GM19372 (cell line): ENCODE measurements at regions not wholly inside any gene's neighbourhood (a gene's known extent, or its start where the extent isn't known, plus 50 kb on each side); places are given as distances from the start of the nearest gene placed in this dataset.
"Not testable (repeated sequence)": the region's sequence is repeated elsewhere in the genome, so short reads cannot be mapped to it uniquely, and the experiment has no call there.

Experiments used
- ATAC-seq: cut with Tn5 transposase; IDR thresholded peaks from one replicate; pipeline ENCODE4 v1.9.1; 2021; ENCODE audit warnings: mild to moderate bottlenecking, low read depth, moderate library complexity; ENCODE audit not compliant: unreplicated experiment

- not testable (repeated sequence) for ATAC-seq
Observed at GRCh38 chr2:90253306-90253705, 1561.8 kb downstream of the RPIA start.

GRCh38 chr2:90266888-90267287, 1575.4 kb downstream of the RPIA start:
- ATAC-seq: not testable (repeated sequence)

- not testable (repeated sequence) for ATAC-seq
Observed at GRCh38 chr2:90287751-90288150, 1596.3 kb downstream of the RPIA start.

- ATAC-seq: not testable (repeated sequence)
Observed at GRCh38 chr2:90288396-90288795, 1596.9 kb downstream of the RPIA start.

GRCh38 chr2:90289291-90289980, 1598.0 kb downstream of the RPIA start:
- ATAC-seq: not testable (repeated sequence)

- not testable (repeated sequence) for ATAC-seq
Observed at GRCh38 chr2:90290701-90291100, 1599.2 kb downstream of the RPIA start.

GRCh38 chr2:90291168-90291883, 1599.9 kb downstream of the RPIA start:
- ATAC-seq: not testable (repeated sequence)

- not testable (repeated sequence) for ATAC-seq
Observed at GRCh38 chr2:90291934-90292333, 1600.5 kb downstream of the RPIA start.

- not testable (repeated sequence) for ATAC-seq
Observed at GRCh38 chr2:90292451-90292850, 1601.0 kb downstream of the RPIA start.

- ATAC-seq: not testable (repeated sequence)
Observed at GRCh38 chr2:90293224-90293623, 1601.8 kb downstream of the RPIA start.

- not testable (repeated sequence) for ATAC-seq
Observed at GRCh38 chr2:90293806-90294205, 1602.3 kb downstream of the RPIA start.

GRCh38 chr2:90295036-90295750, 1603.7 kb downstream of the RPIA start:
- not testable (repeated sequence) for ATAC-seq

GRCh38 chr2:90296484-90296777, 1605.0 kb downstream of the RPIA start:
- ATAC-seq: not testable (repeated sequence)

GRCh38 chr2:90297701-90298100, 1606.2 kb downstream of the RPIA start:
- not testable (repeated sequence) for ATAC-seq

GRCh38 chr2:90298126-90298755, 1606.8 kb downstream of the RPIA start:
- not testable (repeated sequence) for ATAC-seq

- not testable (repeated sequence) for ATAC-seq
Observed at GRCh38 chr2:90298983-90299382, 1607.5 kb downstream of the RPIA start.

GRCh38 chr2:90322982-90323381, 1631.5 kb downstream of the RPIA start:
- not testable (repeated sequence) for ATAC-seq

- ATAC-seq: not testable (repeated sequence)
Observed at GRCh38 chr2:90323612-90324558, 1632.4 kb downstream of the RPIA start.

- ATAC-seq: not testable (repeated sequence)
Observed at GRCh38 chr2:90324672-90325071, 1633.2 kb downstream of the RPIA start.
